ENCODE measurements at regions not wholly inside any gene's neighbourhood (a gene's known extent, or its start where the extent isn't known, plus 50 kb on each side); places are given as distances from the start of the nearest gene placed in this dataset.

GRCh38 chr11:79510960-79511359, 70.1 kb upstream of the TENM4 start:
- Histone ChIP-seq H3K4ac (replicated peaks; ENCODE audit: insufficient read length, low read depth, low read length) (no peak overlapping the region), H3K9ac (replicated peaks in 1 of 4; ENCODE audit: extremely low read depth in 1 of 4, low read depth in 3 of 4, low read length in 3 of 4) (no peak overlapping the region), H2AFZ (ENCODE audit: low read length) (0 out of 2 replicates have a peak overlapping the region, but pooled peaks have one; percentile 41), H3K27me3 (replicated peaks in 1 of 4; ENCODE audit: control insufficient read depth in 3 of 4, extremely low read depth in 1 of 4, insufficient read depth in 3 of 4, low read length in 3 of 4) (peaks cover 0 to 2% (median 0%) of the 10 kb centered on the region in 4 experiments; a peak in 1 of 7 replicates), H2BK15ac (ENCODE audit: low read length) (no peak overlapping the region), H3K27ac (ENCODE audit: low read depth, low read length) (no peak overlapping the region), H4K91ac (replicated peaks; ENCODE audit: insufficient read length, low read length) (no peak overlapping the region), H3K36me3 (ENCODE audit: control insufficient read depth in 2 of 4, insufficient read depth in 4 of 4, low read length in 3 of 4) (no peaks in the 10 kb centered on the region), H2BK20ac (ENCODE audit: low read length) (no peak overlapping the region), H3K23ac (ENCODE audit: insufficient read length) (no peak overlapping the region), H3K23me2 (ENCODE audit: low read depth, low read length) (no peaks in the 10 kb centered on the region), H4K8ac (ENCODE audit: extremely low read depth, insufficient read depth, low read length) (no peak overlapping the region; the same call in 1 of the 2 replicates), H3K79me2 (ENCODE audit: control insufficient read depth in 1 of 2, insufficient read depth in 2 of 2, low read length in 2 of 2) (no peaks in the 10 kb centered on the region), H3K4me3 (ENCODE audit: extremely low read depth in 1 of 4, insufficient read depth in 2 of 4, low read depth in 3 of 4, low read length in 4 of 4) (no peak overlapping the region), H3K4me2 (ENCODE audit: insufficient read depth in 1 of 2, low read depth in 2 of 2, low read length in 2 of 2) (no peak overlapping the region), H4K20me1 (replicated peaks in 1 of 2; ENCODE audit: control insufficient read depth in 1 of 2, insufficient read depth in 2 of 2, low read length in 2 of 2) (peaks cover 0 to 3% of the 10 kb centered on the region in 2 experiments), H2BK5ac (ENCODE audit: low read depth, low read length) (no peak overlapping the region), H2BK12ac (ENCODE audit: low read depth, low read length) (no peak overlapping the region), H2AK5ac (ENCODE audit: low read depth, low read length) (no peak overlapping the region), H3K56ac (replicated peaks; ENCODE audit: insufficient read length, low read depth, low read length) (no peak overlapping the region), H3K9me3 (ENCODE audit: insufficient read depth in 2 of 2, low read depth in 1 of 2, low read length in 1 of 2) (no peaks in the 10 kb centered on the region), H3K14ac (ENCODE audit: insufficient read length) (no peak overlapping the region), H3K79me1 (ENCODE audit: low read depth, low read length) (no peaks in the 10 kb centered on the region), H2BK120ac (replicated peaks; ENCODE audit: low read depth, low read length) (no peak overlapping the region), H4K5ac (ENCODE audit: insufficient read length, low read depth, low read length) (no peak overlapping the region), H3K18ac (ENCODE audit: extremely low read depth, low read length) (no peak overlapping the region), H3K4me1 (replicated peaks in 1 of 4; ENCODE audit: control insufficient read depth in 3 of 4, insufficient read depth in 4 of 4, low read length in 3 of 4) (no peaks in the 10 kb centered on the region)
- CTCF ChIA-PET (ENCODE audit: partially characterized antibody), result no interaction called here
- 93% methylated on average over 9 of the region's 9 CpGs; no CpG with 5 or more reads in 1 of the 2 experiments for WGBS, 2 experiments (ENCODE audit: extremely low coverage in 1 of 2, insufficient coverage in 1 of 2, insufficient read length in 1 of 2, insufficient replicate concordance in 2 of 2, low coverage in 1 of 2, low lambda C conversion rate in 2 of 2, missing lambda C conversion rate in 1 of 2)
- TF ChIP-seq CEBPB (IDR thresholded peaks at IDR 0.05; ENCODE audit: low read depth, low read length) (no peak), MAFK (IDR thresholded peaks at IDR 0.05; ENCODE audit: low read depth, low read length) (peak; percentile 93)
- DNase-seq (ENCODE audit: low read depth in 1 of 2, low spot score in 2 of 2), result no peak
- POLR2A ChIA-PET (ENCODE audit: partially characterized antibody), result no interaction called here
- no peak for FAIRE-seq

Measured in H1 (cell line).